ENCODE measurements at regions not wholly inside any gene's neighbourhood (a gene's known extent, or its start where the extent isn't known, plus 50 kb on each side); places are given as distances from the start of the nearest gene placed in this dataset.
"Not testable (repeated sequence)": the region's sequence is repeated elsewhere in the genome, so short reads cannot be mapped to it uniquely, and the experiment has no call there.

DNA sequence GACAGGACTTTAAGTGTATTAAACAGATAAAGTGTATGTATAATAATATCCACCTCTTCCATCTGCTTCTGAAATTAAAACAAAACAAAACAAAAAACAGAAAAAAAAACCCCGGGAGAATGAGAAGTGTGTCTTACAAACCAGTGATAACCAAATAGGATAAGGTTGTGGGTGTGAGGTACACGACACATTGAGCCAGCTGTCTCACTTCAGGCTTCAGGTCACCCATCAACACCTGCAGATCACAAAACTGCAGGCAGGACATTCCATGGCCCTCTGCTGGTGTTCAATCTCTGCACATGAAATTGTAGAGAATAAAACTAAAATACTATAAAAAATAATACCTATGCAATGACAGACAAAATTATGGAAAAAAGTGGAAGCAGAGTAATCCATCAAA is 339.9 kb downstream of the SFMBT2 start:
- H3K4me3 ChIP-seq (ENCODE audit: low read depth, low read length), result no peak overlapping the region
- TF ChIP-seq CTCF (IDR thresholded peaks at IDR 0.05; ENCODE audit: borderline replicate concordance, insufficient read depth, low read depth, low read length), result no peak

GRCh38 chr10:7069706-7070105 is 341.1 kb downstream of the SFMBT2 start:
- no peak overlapping the region for H3K4me3 ChIP-seq (ENCODE audit: low read depth, low read length)
- TF ChIP-seq CTCF (IDR thresholded peaks at IDR 0.05; ENCODE audit: borderline replicate concordance, insufficient read depth, low read depth, low read length), result no peak

DNA sequence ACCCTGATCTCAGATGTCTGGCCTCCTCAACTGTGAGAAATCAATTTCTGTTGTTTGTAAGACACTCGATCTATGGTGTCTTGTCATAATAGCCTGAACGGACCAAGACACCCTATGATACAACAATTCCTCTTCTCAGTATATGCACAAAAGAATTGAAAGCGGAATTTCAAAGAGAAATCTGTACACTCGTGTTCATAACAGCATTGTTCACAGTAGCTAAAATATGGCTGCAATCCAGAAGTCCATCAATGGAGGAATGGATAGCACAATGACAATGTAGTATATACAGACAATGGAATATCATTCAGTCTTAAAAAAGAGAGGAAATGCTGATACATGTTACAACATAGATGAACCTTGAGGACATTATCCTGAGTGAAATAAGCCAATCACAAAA is 354.6 kb downstream of the SFMBT2 start:
- no peak overlapping the region for H3K4me3 ChIP-seq (ENCODE audit: low read depth, low read length)
- no peak for TF ChIP-seq CTCF (IDR thresholded peaks at IDR 0.05; ENCODE audit: borderline replicate concordance, insufficient read depth, low read depth, low read length)

DNA sequence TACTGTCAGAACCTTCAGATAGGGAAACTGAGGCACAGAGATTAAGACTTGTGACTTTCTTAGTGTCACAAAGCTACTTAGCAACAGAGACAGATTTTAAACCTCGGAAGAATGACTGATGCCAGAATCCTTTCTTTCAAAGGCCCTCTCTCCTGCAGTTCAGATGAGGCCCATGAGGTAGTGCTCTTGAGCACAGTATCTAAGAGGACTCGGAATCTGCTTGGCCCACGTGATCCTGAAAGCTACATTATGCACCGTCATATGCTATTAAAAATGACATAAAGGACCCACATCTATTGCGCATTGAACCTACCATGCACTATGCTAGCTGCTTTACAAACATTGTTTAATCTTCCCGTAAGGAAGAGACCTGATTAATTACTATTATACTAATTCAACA is 355.9 kb downstream of the SFMBT2 start:
- H3K4me3 ChIP-seq (ENCODE audit: low read depth, low read length), result no peak overlapping the region
- peak; percentile 37; the same call in 1 of the 2 replicates for TF ChIP-seq CTCF (IDR thresholded peaks at IDR 0.05; ENCODE audit: borderline replicate concordance, insufficient read depth, low read depth, low read length)

DNA sequence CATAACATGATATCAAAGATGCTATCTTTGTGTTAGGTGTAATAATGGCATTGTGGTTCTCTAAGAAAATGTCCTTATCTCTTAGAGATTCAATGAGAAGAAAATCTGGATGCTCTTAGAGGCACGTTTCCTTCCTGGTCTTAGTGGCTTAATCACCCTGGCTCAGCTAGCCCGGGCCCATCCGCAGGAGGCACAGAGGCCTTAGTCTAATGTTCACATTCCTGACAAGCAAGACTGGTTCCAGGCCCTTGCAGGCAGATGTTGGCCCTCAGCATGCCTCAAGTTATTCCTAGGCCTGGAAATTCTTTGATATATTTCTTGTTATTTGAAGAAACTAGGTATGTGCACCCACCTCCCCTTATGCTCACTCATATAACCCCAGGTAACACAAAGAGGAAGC is 357.6 kb downstream of the SFMBT2 start:
- TF ChIP-seq CTCF (IDR thresholded peaks at IDR 0.05; ENCODE audit: borderline replicate concordance, insufficient read depth, low read depth, low read length), result no peak
- no peak overlapping the region for H3K4me3 ChIP-seq (ENCODE audit: low read depth, low read length)

DNA sequence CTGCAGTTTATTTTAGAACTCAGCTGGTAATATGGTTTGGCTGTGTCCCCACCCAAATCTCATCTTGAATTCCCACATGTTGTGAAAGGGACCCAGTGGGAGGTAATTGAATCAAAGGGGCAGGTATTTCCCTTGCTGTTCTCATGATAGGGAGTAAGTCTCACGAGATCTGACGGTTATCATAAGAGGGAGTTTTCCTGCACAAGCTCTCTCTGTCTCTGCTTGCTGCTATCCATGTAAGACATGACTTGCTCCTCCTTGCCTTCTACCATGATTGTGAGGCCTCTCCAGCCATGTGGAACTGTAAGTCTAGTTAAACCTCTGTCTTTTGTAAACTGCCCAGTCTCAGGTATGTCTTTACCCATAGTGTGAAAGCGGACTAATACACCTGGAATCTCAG is 360.8 kb downstream of the SFMBT2 start:
- not testable (repeated sequence) for H3K4me3 ChIP-seq (ENCODE audit: low read depth, low read length)

- no peak for TF ChIP-seq CTCF (IDR thresholded peaks at IDR 0.05; ENCODE audit: borderline replicate concordance, insufficient read depth, low read depth, low read length)
- H3K4me3 ChIP-seq (ENCODE audit: low read depth, low read length), result no peak overlapping the region
Observed at GRCh38 chr10:7048061-7048460, 362.8 kb downstream of the SFMBT2 start.

DNA sequence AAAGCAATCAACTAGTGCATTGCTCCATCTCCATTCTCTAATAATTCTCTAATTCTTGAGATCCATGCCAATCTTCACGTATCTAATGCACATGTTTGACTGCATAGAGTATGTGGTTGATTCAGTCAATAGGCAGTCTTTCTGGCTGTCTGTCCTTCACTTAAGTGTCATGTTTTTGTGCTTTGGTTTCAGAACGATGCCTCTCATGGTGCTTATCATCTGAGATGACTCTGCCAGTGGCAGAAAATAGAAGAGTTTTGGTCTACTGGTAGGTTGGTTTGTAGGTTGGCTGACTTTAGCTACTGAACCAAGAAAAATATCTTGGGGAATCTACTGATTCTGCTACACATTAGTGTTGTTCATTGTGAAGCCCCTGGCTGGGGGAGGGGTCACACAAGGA is 364.2 kb downstream of the SFMBT2 start:
- H3K4me3 ChIP-seq (ENCODE audit: low read depth, low read length), result no peak overlapping the region
- no peak for TF ChIP-seq CTCF (IDR thresholded peaks at IDR 0.05; ENCODE audit: borderline replicate concordance, insufficient read depth, low read depth, low read length)

All from GM12875 (cell line).